ENCODE measurements at regions not wholly inside any gene's neighbourhood (a gene's known extent, or its start where the extent isn't known, plus 50 kb on each side); places are given as distances from the start of the nearest gene placed in this dataset.

DNA sequence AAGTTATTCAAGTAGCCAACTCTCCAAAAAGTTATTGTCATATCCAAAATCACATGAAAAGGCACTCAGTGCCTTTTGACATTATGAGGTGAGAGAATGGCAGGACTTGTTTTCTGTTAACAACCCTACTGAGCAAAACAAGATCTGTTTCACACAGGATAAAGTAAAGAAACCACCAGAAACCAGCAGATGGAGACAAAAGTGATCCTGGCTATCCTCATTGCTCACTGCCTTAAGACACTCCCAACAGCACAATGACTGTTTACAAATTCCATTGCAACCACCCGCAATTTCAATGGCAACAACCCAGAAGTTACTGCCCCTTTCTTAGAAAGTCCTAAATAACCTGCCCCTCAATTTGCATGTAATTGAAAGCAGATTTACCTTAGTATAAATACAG lies 352.6 kb upstream of the NDN start:
- no peak for DNase-seq (ENCODE audit: low read depth)
- Histone ChIP-seq H3K27me3 (ENCODE audit: control insufficient read depth, insufficient read depth, low read length) (no peaks in the 10 kb centered on the region), H3K4me3 (ENCODE audit: low read depth, low read length) (no peak overlapping the region), H3K36me3 (ENCODE audit: control insufficient read depth, insufficient read depth, low read length) (no peaks in the 10 kb centered on the region)
- ChIA-PET POLR2A (no interaction called here), CTCF (no interaction called here)
- TF ChIP-seq, protein P1, sequence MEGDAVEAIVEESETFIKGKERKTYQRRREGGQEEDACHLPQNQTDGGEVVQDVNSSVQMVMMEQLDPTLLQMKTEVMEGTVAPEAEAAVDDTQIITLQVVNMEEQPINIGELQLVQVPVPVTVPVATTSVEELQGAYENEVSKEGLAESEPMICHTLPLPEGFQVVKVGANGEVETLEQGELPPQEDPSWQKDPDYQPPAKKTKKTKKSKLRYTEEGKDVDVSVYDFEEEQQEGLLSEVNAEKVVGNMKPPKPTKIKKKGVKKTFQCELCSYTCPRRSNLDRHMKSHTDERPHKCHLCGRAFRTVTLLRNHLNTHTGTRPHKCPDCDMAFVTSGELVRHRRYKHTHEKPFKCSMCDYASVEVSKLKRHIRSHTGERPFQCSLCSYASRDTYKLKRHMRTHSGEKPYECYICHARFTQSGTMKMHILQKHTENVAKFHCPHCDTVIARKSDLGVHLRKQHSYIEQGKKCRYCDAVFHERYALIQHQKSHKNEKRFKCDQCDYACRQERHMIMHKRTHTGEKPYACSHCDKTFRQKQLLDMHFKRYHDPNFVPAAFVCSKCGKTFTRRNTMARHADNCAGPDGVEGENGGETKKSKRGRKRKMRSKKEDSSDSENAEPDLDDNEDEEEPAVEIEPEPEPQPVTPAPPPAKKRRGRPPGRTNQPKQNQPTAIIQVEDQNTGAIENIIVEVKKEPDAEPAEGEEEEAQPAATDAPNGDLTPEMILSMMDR (IDR thresholded peaks at IDR 0.05; ENCODE audit: insufficient read depth, low read depth, low read length), result no peak

DNA sequence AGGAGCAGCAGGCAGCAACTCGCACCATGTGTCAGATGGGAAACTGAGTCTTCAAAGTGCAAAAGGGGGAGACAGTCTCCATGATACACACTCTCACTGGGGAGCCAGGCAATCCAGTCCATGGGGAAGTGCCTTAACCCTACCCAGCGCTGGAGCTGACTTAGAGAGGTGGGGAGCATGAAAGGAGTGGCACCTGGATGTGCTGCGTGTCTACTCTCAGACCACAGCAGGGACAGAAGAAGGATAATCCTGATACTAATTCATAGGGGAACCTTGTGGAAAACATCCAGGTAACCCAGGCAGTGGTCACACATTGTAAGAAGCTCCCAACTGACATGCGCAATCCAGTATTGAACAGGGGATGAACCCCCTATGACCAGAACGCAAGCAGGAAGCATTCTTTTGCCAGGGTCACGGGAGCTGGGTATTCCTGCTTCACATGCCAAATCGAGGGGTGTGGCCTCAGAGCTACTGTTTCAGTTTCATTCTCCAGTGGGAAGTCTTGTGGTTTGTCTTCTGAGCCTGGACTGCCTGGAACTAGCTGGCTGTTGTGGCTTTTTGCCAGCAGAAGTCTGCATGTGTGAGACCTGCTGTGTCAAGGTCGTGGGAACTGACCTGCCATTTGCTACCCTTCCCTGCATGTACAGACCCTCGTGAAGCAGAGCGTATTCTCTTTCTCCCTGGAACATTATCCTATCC lies 367.6 kb upstream of the NDN start:
- TF ChIP-seq, protein P1 (IDR thresholded peaks at IDR 0.05; ENCODE audit: insufficient read depth, low read depth, low read length), result no peak
- POLR2A ChIA-PET, result no interaction called here
- Histone ChIP-seq H3K27me3 (ENCODE audit: control insufficient read depth, insufficient read depth, low read length) (no peaks in the 10 kb centered on the region), H3K36me3 (ENCODE audit: control insufficient read depth, insufficient read depth, low read length) (no peaks in the 10 kb centered on the region), H3K4me3 (ENCODE audit: low read depth, low read length) (no peak overlapping the region)
- no peak for DNase-seq (ENCODE audit: low read depth)
- CTCF ChIA-PET, result no interaction called here

DNA sequence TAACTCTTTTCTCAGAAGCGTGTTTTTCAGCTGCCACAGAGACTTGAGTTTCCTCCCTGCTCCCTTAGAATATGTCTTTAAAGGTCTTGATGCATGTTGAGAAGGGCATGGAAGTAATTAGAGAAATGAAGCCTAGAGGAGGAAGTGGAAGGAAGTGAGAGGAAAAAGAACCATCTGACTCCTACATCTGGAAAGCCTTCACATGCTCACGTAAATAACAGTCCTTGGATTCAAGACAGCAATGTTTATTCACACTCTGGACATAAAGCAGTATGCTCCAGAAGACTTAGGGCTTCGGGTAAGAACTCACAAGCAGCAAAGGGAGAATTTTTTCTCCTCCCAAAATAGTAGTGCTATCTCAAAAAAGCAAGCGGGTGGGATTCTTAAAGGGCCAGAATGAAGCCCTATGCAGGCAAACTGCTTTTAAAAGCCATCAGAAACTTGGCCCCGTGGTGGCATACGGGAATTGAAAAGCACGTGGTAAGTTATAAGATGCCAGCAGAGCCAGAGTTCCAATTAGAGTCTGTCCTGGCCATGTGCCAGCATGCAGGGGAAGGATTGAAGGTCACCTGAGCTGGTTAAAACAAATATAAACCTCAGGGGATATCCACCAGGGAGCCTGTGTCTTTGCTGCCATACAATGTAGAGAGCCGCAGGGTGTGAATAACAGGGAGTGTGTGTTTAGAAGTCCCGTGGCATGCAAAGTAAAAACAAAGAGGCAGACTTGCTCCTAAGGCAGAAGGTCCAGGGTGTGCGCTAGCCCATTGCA lies 380.8 kb upstream of the NDN start:
- ChIA-PET POLR2A (no interaction called here), CTCF (no interaction called here)

DNA sequence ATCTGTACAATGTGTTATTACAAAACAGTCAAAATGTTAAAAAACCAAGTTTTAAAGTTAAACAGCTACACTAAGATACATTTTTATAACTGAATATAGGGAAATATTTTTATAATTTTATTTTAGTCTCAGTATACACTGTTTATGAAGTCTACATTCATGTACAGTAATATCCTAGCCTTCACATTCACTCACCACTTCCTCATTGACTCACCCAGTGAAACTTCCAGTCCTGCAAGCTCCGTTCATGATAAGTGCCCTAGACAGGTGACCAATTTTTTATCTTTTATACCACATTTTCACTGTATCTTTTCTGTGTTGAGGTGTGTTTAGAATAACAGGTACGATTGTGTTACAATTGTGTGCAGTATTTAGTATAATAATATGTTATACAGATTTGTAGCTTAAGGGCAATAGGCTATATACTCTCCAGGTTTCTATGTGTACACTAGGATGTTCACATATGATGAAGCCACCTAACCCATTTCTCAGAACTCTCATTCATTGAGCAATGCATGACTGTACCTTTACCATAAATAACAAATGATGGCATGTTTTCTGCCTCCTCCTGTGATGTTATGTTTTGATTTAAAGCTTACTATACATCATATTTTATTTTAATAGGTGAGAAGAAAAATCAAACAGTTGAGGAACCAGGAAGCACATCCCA lies 388.4 kb upstream of the NDN start:
- no peak overlapping the region for H3K4me3 ChIP-seq (ENCODE audit: low read depth, low read length)
- ChIA-PET CTCF (no interaction called here), POLR2A (no interaction called here)
- H3K36me3 ChIP-seq (ENCODE audit: control insufficient read depth, insufficient read depth, low read length), result no peaks in the 10 kb centered on the region
- H3K27me3 ChIP-seq (ENCODE audit: control insufficient read depth, insufficient read depth, low read length), result no peaks in the 10 kb centered on the region
- no peak for DNase-seq (ENCODE audit: low read depth)
- TF ChIP-seq, protein P1 (IDR thresholded peaks at IDR 0.05; ENCODE audit: insufficient read depth, low read depth, low read length), result no peak

More for the DNA sequence above, 380.8 kb upstream of the NDN start:
- H3K27me3 ChIP-seq (ENCODE audit: control insufficient read depth, insufficient read depth, low read length), result no peaks in the 10 kb centered on the region
- H3K36me3 ChIP-seq (ENCODE audit: control insufficient read depth, insufficient read depth, low read length), result no peaks in the 10 kb centered on the region
- TF ChIP-seq, protein P1 (IDR thresholded peaks at IDR 0.05; ENCODE audit: insufficient read depth, low read depth, low read length), result no peak
- no peak overlapping the region for H3K4me3 ChIP-seq (ENCODE audit: low read depth, low read length)
- DNase-seq (ENCODE audit: low read depth), result no peak

DNA sequence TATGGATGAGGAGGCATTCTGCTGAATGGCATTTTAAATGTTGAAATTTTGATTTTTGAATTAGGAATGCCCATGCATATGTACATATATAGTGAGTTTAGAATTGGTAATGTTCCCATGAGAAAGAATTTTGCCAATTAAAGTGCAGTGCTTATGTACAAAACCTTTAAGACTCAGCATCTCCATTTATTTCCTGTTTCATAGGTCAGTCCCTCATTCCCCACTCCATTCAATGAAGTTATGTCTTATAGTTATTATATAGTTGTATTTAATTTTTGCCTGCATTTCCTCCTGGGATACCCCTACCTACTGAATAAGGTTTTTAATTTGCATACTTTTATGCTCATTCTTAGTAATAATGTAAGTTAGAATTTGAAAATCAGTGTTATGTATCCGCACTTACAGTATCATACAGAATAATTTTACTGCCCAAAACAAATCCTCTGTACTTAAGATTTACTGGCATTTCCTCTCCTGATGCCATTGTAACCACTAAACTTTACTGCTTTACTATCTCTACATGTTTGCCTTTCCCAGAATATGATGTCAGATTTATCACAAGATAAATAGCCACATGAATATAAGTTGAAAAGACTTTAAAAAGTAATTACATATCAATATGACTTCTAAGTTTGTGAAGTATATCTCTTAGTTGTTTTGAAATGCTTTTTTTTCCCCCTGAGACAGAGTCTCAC lies 389.1 kb upstream of the NDN start:
- DNase-seq (ENCODE audit: low read depth), result no peak
- Histone ChIP-seq H3K4me3 (ENCODE audit: low read depth, low read length) (no peak overlapping the region), H3K27me3 (ENCODE audit: control insufficient read depth, insufficient read depth, low read length) (no peaks in the 10 kb centered on the region), H3K36me3 (ENCODE audit: control insufficient read depth, insufficient read depth, low read length) (no peaks in the 10 kb centered on the region)
- CTCF ChIA-PET, result no interaction called here
- TF ChIP-seq, protein P1 (IDR thresholded peaks at IDR 0.05; ENCODE audit: insufficient read depth, low read depth, low read length), result no peak
- POLR2A ChIA-PET, result no interaction called here
